ENCODE measurements at regions not wholly inside any gene's neighbourhood (a gene's known extent, or its start where the extent isn't known, plus 50 kb on each side); places are given as distances from the start of the nearest gene placed in this dataset.

DNA sequence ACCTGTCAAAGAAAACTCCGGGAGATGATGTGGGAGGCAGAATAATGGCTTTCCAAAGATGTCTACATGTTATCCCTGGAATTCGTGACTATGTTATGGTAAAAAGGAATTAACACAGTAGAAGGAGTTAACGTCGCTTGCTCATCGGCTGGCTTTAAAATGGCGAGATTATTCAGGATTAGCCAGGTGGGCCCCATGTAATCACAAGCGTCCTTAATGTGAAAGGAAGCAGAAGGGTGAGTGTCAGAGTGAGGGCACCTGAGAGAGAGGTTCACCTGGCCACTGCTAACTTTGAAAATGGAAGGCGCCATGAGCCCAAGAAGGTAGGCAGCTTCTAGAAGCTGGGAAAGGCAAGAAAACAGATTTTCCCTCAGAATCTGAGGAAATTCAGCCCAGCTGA, 557.2 kb downstream of the EPHB1 start:
- TF ChIP-seq, protein P1, sequence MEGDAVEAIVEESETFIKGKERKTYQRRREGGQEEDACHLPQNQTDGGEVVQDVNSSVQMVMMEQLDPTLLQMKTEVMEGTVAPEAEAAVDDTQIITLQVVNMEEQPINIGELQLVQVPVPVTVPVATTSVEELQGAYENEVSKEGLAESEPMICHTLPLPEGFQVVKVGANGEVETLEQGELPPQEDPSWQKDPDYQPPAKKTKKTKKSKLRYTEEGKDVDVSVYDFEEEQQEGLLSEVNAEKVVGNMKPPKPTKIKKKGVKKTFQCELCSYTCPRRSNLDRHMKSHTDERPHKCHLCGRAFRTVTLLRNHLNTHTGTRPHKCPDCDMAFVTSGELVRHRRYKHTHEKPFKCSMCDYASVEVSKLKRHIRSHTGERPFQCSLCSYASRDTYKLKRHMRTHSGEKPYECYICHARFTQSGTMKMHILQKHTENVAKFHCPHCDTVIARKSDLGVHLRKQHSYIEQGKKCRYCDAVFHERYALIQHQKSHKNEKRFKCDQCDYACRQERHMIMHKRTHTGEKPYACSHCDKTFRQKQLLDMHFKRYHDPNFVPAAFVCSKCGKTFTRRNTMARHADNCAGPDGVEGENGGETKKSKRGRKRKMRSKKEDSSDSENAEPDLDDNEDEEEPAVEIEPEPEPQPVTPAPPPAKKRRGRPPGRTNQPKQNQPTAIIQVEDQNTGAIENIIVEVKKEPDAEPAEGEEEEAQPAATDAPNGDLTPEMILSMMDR (IDR thresholded peaks at IDR 0.05), result no peak

DNA sequence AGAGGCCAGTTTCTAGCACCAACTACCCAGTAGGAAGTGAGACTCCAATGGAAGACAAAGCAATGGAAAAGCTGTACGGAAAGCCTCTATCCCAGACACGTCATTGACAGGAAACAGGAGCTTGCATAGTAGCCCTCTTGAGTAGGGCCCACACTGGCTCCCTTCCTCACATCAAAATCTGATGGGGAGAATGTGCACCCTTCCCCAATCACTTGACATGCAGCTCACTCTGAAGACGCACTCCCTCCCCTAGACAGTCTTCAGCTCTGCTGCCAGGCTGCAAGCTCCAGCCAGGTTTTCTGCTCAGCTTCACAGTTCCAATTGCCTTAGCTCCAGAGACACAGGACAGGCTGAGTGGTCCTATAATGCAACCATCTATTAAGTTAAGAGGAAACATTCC, 567.8 kb downstream of the EPHB1 start:
- no peak overlapping the region for H3K4me3 ChIP-seq
- H3K36me3 ChIP-seq, result no peaks in the 10 kb centered on the region
- no peaks in the 10 kb centered on the region for H3K9me3 ChIP-seq
- TF ChIP-seq, protein P1 (IDR thresholded peaks at IDR 0.05), result no peak
- H3K27ac ChIP-seq, result no peak overlapping the region
- H3K4me1 ChIP-seq, result no peaks in the 10 kb centered on the region
- DNase-seq (ENCODE audit: low spot score), result no peak
- H3K27me3 ChIP-seq, result no peaks in the 10 kb centered on the region

More for the DNA sequence above, 557.2 kb downstream of the EPHB1 start:
- H3K27me3 ChIP-seq, result no peaks in the 10 kb centered on the region
- no peak overlapping the region for H3K27ac ChIP-seq
- H3K9me3 ChIP-seq, result no peaks in the 10 kb centered on the region
- no peak for DNase-seq (ENCODE audit: low spot score)
- no peaks in the 10 kb centered on the region for H3K4me1 ChIP-seq
- H3K4me3 ChIP-seq, result no peak overlapping the region
- H3K36me3 ChIP-seq, result no peaks in the 10 kb centered on the region

DNA sequence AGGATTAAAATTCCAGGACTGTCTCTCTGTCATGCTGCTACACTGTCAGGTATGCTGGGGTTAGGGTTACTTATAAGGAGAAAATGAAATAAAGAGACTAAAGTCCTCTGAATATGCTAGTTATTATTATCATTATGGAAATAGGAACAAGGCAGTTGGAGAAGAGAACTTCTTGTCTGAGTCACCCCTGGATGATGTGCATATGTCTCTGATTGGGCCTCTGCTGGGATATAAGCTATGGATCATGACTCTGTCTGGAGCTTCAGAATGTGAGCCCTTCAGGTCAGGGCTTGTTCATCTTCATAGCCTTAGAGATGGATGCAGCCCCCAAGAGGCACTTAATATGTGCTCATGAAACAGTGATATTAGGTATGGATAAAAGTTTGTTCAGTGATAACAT, 569.6 kb downstream of the EPHB1 start:
- H3K36me3 ChIP-seq, result no peaks in the 10 kb centered on the region
- no peaks in the 10 kb centered on the region for H3K4me1 ChIP-seq
- H3K9me3 ChIP-seq, result no peaks in the 10 kb centered on the region
- no peaks in the 10 kb centered on the region for H3K27me3 ChIP-seq
- no peak for DNase-seq (ENCODE audit: low spot score)
- no peak overlapping the region for H3K4me3 ChIP-seq
- H3K27ac ChIP-seq, result no peak overlapping the region
- TF ChIP-seq, protein P1 (IDR thresholded peaks at IDR 0.05), result no peak

DNA sequence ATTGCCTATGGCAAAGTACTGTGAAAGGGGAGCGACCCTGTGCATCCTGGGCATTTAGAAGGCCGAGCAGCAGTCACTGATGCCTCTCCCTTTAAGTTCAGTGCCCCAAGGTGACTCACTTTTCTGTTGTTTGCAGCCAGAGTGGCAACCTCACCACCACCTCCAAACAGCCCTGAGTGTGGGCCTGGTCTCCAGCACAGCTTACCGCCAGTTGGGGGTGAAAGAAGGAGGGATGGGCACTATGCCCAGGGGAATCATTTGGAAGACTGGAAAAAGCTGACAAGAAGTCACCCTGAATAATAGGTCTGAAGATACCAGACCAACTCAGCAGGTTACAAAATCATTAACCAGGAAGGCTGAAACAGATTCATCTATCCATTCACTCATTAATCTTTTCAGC, 571.8 kb downstream of the EPHB1 start:
- TF ChIP-seq, protein P1 (IDR thresholded peaks at IDR 0.05), result no peak
- Histone ChIP-seq H3K9me3 (no peaks in the 10 kb centered on the region), H3K27ac (no peak overlapping the region), H3K4me1 (no peaks in the 10 kb centered on the region), H3K27me3 (no peaks in the 10 kb centered on the region), H3K4me3 (no peak overlapping the region), H3K36me3 (no peaks in the 10 kb centered on the region)
- no peak for DNase-seq (ENCODE audit: low spot score)

DNA sequence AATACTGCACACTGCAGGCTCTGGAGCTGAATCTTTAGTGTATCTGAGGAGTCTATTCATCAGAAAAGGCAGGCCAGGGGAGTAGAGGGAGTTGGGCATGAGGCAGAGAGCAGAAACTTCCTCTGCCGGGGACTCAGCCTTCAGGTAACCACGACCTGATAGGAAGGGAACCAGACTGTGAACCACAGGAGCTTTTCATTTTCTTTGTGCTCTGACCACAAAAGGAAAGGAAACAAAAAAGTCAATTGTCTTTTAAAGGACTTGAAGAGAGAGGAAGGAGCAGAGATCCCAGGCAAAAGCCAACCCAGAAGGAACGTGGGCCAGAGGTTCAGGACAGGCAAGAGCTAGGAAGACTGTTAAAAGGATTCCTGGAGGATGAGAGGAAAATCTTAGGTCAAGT, 573.3 kb downstream of the EPHB1 start:
- H3K4me1 ChIP-seq, result no peaks in the 10 kb centered on the region
- H3K27ac ChIP-seq, result no peak overlapping the region
- no peak for DNase-seq (ENCODE audit: low spot score)
- H3K36me3 ChIP-seq, result no peaks in the 10 kb centered on the region
- TF ChIP-seq, protein P1 (IDR thresholded peaks at IDR 0.05), result no peak
- no peak overlapping the region for H3K4me3 ChIP-seq
- no peaks in the 10 kb centered on the region for H3K27me3 ChIP-seq
- H3K9me3 ChIP-seq, result no peaks in the 10 kb centered on the region

DNA sequence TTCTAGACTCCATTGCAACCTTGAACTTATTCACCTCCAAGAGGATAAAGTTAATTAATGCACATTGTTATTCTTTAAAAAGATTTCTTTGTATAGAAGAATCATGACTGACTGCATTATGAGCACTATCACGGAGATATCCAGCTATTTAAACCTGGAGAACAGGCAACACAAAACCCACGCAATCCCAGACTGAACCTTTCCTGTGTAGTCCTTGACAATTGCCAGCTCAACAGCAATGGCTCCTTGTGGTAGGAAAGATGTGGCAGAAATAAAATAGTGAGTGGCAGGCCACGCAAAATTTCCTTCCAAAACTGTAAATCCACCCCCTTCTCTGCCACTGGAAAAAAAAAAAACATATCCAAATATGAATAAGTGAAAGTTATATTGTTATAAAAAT, 573.7 kb downstream of the EPHB1 start:
- H3K9me3 ChIP-seq, result no peaks in the 10 kb centered on the region
- H3K27me3 ChIP-seq, result no peaks in the 10 kb centered on the region
- no peaks in the 10 kb centered on the region for H3K36me3 ChIP-seq
- no peak for DNase-seq (ENCODE audit: low spot score)
- no peak overlapping the region for H3K4me3 ChIP-seq
- no peak overlapping the region for H3K27ac ChIP-seq
- TF ChIP-seq, protein P1 (IDR thresholded peaks at IDR 0.05), result no peak
- no peaks in the 10 kb centered on the region for H3K4me1 ChIP-seq

Data from right atrium auricular region (tissue), 2 donors.